ENCODE measurements at regions not wholly inside any gene's neighbourhood (a gene's known extent, or its start where the extent isn't known, plus 50 kb on each side); places are given as distances from the start of the nearest gene placed in this dataset.

- no peaks in the 10 kb centered on the region for H3K36me3 ChIP-seq
- H3K4me1 ChIP-seq: no peaks in the 10 kb centered on the region
- no peaks in the 10 kb centered on the region for H3K9me3 ChIP-seq
- no peak overlapping the region for H3K27ac ChIP-seq
- no peaks in the 10 kb centered on the region for H3K27me3 ChIP-seq
- ATAC-seq (ENCODE audit: low FRiP score in 2 of 2) (no peak), DNase-seq (no peak)
- WGBS, 2 donors: 71 to 81% methylated on average over 5 to 12 of the region's 12 CpGs
- TF ChIP-seq POLR2A (IDR thresholded peaks at IDR 0.05) (no peak), POLR2AphosphoS5 (IDR thresholded peaks at IDR 0.05) (no peak), CTCF (IDR thresholded peaks at IDR 0.05) (no peak), EP300 (IDR thresholded peaks at IDR 0.05) (no peak)
- no peak overlapping the region for H3K4me3 ChIP-seq
These were observed 117.9 kb upstream of the IRX4 start for GRCh38 chr5:2000591-2000990.

- ATAC-seq (ENCODE audit: low FRiP score in 2 of 2): no peak
- 73 to 75% methylated on average over 6 of the region's 6 CpGs for WGBS, 2 donors
- DNase-seq: no peak
These were observed 117.1 kb upstream of the IRX4 start for GRCh38 chr5:1999794-2000193.

GRCh38 chr5:1998716-1999317 lies 116.1 kb upstream of the IRX4 start:
- WGBS, 2 donors: 83 to 88% methylated on average over 4 of the region's 4 CpGs
- ATAC-seq (ENCODE audit: low FRiP score in 2 of 2) (peak in 1 of 2 donors; percentile 35), DNase-seq (no peak)
- no peaks in the 10 kb centered on the region for H3K9me3 ChIP-seq
- no peaks in the 10 kb centered on the region for H3K4me1 ChIP-seq
- TF ChIP-seq POLR2A (IDR thresholded peaks at IDR 0.05): no peak
- no peak for TF ChIP-seq POLR2AphosphoS5 (IDR thresholded peaks at IDR 0.05)
- no peak for TF ChIP-seq EP300 (IDR thresholded peaks at IDR 0.05)
- no peak for TF ChIP-seq CTCF (IDR thresholded peaks at IDR 0.05)
- no peaks in the 10 kb centered on the region for H3K27me3 ChIP-seq
- H3K4me3 ChIP-seq: no peak overlapping the region
- no peak overlapping the region for H3K27ac ChIP-seq
- H3K36me3 ChIP-seq: no peaks in the 10 kb centered on the region

More at GRCh38 chr5:1999794-2000193, 117.1 kb upstream of the IRX4 start:
- Histone ChIP-seq H3K9me3 (no peaks in the 10 kb centered on the region), H3K4me3 (no peak overlapping the region), H3K4me1 (no peaks in the 10 kb centered on the region), H3K27ac (no peak overlapping the region), H3K36me3 (no peaks in the 10 kb centered on the region), H3K27me3 (no peaks in the 10 kb centered on the region)
- TF ChIP-seq CTCF (IDR thresholded peaks at IDR 0.05) (no peak), POLR2AphosphoS5 (IDR thresholded peaks at IDR 0.05) (no peak), POLR2A (IDR thresholded peaks at IDR 0.05) (no peak), EP300 (IDR thresholded peaks at IDR 0.05) (no peak)

GRCh38 chr5:1998348-1998669 lies 115.6 kb upstream of the IRX4 start:
- 82 to 90% methylated on average over 1 of the region's 1 CpG for WGBS, 2 donors
- Histone ChIP-seq H3K36me3 (no peaks in the 10 kb centered on the region), H3K27ac (no peak overlapping the region), H3K4me3 (no peak overlapping the region), H3K4me1 (no peaks in the 10 kb centered on the region), H3K27me3 (no peaks in the 10 kb centered on the region), H3K9me3 (no peaks in the 10 kb centered on the region)
- no peak for TF ChIP-seq POLR2A (IDR thresholded peaks at IDR 0.05)
- TF ChIP-seq CTCF (IDR thresholded peaks at IDR 0.05): no peak
- no peak for TF ChIP-seq POLR2AphosphoS5 (IDR thresholded peaks at IDR 0.05)
- no peak for TF ChIP-seq EP300 (IDR thresholded peaks at IDR 0.05)
- DNase-seq: no peak
- no peak for ATAC-seq (ENCODE audit: low FRiP score in 2 of 2)

- Histone ChIP-seq H3K36me3 (no peaks in the 10 kb centered on the region), H3K4me3 (no peak overlapping the region), H3K27me3 (no peaks in the 10 kb centered on the region), H3K4me1 (no peaks in the 10 kb centered on the region), H3K9me3 (peaks cover 0 to 2% (median 0%) of the 10 kb centered on the region in 4 donors), H3K27ac (no peak overlapping the region)
- DNase-seq (no peak), ATAC-seq (ENCODE audit: low FRiP score in 2 of 2) (no peak)
- WGBS, 2 donors: 73 to 82% methylated on average over 6 of the region's 6 CpGs
- no peak for TF ChIP-seq POLR2A (IDR thresholded peaks at IDR 0.05)
- TF ChIP-seq EP300 (IDR thresholded peaks at IDR 0.05): no peak
- no peak for TF ChIP-seq CTCF (IDR thresholded peaks at IDR 0.05)
- TF ChIP-seq POLR2AphosphoS5 (IDR thresholded peaks at IDR 0.05): no peak
These were observed 115.1 kb upstream of the IRX4 start for GRCh38 chr5:1997640-1998347.
